Muscle of back (tissue), 3 donors: ENCODE measurements at regions not wholly inside any gene's neighbourhood (a gene's known extent, or its start where the extent isn't known, plus 50 kb on each side); places are given as distances from the start of the nearest gene placed in this dataset.

Experiments
- DNase-seq, 3 donors: peaks; one replicate each; pipeline versions ENCODE4 v3.0.0 to v3.0.0-alpha.2; 2013

DNA sequence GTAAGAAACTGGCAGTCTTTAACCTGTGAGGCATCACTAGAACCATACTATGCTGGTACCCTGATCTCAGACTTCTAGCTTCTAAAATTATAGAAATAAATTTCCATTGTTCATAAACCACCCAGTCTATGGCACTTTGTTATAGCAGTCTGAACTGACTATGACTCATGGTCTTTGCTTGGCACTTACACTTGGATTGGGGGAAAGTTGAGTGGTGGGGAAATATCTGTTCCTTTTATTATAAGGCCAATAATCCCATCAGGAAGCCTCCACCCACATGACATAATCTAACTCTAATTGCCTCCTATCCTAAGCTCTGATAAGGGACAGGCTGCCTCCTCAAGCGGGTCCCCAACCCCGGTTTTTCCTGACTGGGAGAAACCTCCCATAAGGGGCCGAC, 61.4 kb upstream of the PACRGL start:
- no peak for DNase-seq

- DNase-seq = no peak
These were observed 60.9 kb upstream of the PACRGL start for GRCh38 chr4:20639346-20639745.

GRCh38 chr4:20640989-20641388, 59.3 kb upstream of the PACRGL start:
- no peak for DNase-seq

DNA sequence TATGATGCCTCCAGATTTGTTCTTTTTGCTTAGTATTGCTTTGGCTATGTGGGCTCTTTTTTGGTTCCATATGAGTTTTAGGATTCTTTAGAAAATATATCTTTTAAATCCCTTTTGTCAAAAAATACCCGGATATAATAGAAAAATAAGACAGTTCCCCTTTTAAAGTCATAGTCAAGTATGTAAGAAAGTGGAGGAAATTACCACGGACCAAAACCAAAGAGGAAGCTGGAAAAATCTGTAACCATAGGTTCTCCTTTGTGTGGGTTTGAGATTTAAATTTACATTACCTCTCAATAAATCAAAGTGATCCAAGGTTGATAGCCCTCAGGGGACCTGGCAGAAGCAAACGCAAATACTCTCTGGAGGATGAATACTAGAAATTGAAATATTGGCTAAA, 58.3 kb upstream of the PACRGL start:
- DNase-seq = no peak

- no peak for DNase-seq
These were observed 56.6 kb upstream of the PACRGL start for GRCh38 chr4:20643631-20644030.

- no peak for DNase-seq
These were observed 55.0 kb upstream of the PACRGL start for GRCh38 chr4:20645236-20645635.

DNA sequence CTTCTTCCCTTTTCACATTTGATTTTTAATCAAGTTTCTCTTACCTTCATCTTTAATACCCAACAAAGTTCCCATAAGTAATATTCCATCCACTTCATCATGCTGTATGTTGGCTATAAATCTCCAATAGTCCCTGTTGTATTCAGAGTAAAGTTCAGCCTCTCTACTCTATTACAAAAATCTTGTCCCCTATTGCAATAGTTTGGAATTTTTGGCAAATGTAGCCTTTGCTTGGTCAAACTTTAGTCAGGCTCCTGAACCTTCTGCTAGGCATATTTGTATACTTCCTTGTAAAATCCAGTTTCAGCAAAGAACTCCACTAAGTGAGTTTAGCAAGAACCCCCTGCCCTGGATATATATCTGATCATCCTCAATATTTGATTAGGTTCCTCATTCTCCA, 54.0 kb upstream of the PACRGL start:
- DNase-seq = no peak
